ENCODE measurements at regions not wholly inside any gene's neighbourhood (a gene's known extent, or its start where the extent isn't known, plus 50 kb on each side); places are given as distances from the start of the nearest gene placed in this dataset.

- TF ChIP-seq POLR2AphosphoS5 (IDR thresholded peaks at IDR 0.05) (peak in 2 of 3 donors; percentile 54 to 69), CTCF (IDR thresholded peaks at IDR 0.05) (no peak)
Measured at GRCh38 chr11:130609121-130610035, 160.9 kb downstream of the ADAMTS15 start.
